Mononuclear cell (primary cell): ENCODE measurements at regions not wholly inside any gene's neighbourhood (a gene's known extent, or its start where the extent isn't known, plus 50 kb on each side); places are given as distances from the start of the nearest gene placed in this dataset.
"Not testable (repeated sequence)": the region's sequence is repeated elsewhere in the genome, so short reads cannot be mapped to it uniquely, and the experiment has no call there.

Experiments used
- H3K27me3 ChIP-seq: 2 replicates; pipeline ENCODE4 v1.6.0; 2011; ENCODE audit warnings: low read length, control low read depth; ENCODE audit not compliant: insufficient read depth
- H3K4me1 ChIP-seq: 2 replicates; pipeline ENCODE4 v1.5.1; 2011; ENCODE audit warnings: mild to moderate bottlenecking, low read length, control low read depth; ENCODE audit not compliant: insufficient read depth
- H3K4me3 ChIP-seq: 2 replicates; pipeline ENCODE4 v1.5.1; 2011; ENCODE audit warnings: mild to moderate bottlenecking, low read length, moderate library complexity
- H3K9me3 ChIP-seq: 2 replicates; pipeline ENCODE4 v1.5.1; 2011; ENCODE audit warnings: low read depth, mild to moderate bottlenecking, control low read depth, low read length

DNA sequence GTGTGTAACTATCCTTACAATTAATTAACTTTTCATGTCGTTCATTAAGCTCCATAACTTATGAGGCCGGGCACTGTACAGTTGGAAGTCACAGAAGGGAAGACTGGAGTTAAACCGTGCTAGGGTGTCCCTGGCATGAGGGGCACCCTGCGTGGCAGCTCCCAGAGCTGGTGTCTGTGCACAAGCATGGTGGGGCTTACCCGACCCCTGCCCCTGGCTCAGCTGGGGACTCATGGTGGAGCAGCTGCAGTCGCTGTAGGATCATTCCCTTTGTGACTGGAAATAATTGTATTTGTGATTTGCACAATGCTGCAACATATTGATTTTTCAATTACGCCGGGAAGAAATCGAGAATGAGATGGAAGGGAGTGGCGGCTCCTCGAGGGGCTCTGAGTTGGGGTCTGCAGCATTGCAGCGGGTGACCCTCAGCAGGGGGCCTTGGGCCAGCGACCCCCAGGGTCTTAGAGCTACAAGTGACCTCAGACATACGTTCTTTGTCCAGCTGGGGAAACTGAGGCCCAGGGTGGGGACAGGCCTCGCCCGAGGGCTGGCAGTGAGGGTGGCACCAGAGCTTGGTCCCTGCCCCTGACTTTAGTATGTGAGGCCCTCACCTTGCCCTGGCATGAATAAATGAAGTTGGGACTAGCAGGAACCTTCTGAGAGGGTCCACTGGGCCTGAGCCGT is 125.4 kb downstream of the KIF26A start:
- Histone ChIP-seq H3K4me1 (no peaks in the 10 kb centered on the region), H3K9me3 (no peaks in the 10 kb centered on the region), H3K27me3 (no peaks in the 10 kb centered on the region), H3K4me3 (no peak overlapping the region)

- Histone ChIP-seq H3K27me3 (no peaks in the 10 kb centered on the region), H3K4me1 (no peaks in the 10 kb centered on the region), H3K9me3 (no peaks in the 10 kb centered on the region), H3K4me3 (no peak overlapping the region)
Observed at GRCh38 chr14:104264495-104265265, 126.3 kb downstream of the KIF26A start.

DNA sequence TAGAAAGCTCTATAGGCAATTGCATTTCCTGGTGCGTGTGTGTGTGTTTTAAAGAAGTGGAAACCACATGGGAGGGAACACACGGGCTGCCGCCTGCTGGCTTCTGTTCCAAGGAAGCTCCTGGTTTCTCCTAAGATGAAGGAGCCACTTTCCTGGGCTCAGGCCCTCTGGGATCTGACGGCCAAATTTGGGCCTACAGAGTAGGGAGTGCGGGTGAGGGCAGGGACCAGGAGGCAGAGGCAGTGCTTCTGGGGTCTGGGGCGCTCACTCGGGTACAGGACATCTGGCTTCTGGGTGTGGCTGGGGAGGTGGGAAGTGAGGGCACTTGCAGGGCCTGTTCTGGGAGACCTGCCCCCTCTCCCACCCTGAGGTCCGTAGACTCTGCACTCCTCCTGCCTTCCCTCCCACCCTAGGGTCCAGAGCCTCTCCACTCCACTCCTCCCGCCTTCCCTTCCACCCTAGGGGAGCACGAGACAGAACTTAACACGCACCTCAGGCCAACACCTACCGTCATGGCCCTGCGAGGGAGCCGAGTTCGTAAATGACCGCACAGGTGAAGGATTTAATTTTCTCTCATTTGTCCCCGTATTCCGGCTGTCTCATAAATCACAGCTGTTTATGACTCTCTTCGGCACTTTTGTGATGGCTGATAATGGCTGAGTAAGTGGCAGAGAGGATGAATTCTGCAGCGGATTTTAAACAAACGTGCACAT is 127.7 kb downstream of the KIF26A start:
- Histone ChIP-seq H3K4me1 (no peaks in the 10 kb centered on the region), H3K27me3 (no peaks in the 10 kb centered on the region), H3K9me3 (no peaks in the 10 kb centered on the region), H3K4me3 (no peak overlapping the region)

DNA sequence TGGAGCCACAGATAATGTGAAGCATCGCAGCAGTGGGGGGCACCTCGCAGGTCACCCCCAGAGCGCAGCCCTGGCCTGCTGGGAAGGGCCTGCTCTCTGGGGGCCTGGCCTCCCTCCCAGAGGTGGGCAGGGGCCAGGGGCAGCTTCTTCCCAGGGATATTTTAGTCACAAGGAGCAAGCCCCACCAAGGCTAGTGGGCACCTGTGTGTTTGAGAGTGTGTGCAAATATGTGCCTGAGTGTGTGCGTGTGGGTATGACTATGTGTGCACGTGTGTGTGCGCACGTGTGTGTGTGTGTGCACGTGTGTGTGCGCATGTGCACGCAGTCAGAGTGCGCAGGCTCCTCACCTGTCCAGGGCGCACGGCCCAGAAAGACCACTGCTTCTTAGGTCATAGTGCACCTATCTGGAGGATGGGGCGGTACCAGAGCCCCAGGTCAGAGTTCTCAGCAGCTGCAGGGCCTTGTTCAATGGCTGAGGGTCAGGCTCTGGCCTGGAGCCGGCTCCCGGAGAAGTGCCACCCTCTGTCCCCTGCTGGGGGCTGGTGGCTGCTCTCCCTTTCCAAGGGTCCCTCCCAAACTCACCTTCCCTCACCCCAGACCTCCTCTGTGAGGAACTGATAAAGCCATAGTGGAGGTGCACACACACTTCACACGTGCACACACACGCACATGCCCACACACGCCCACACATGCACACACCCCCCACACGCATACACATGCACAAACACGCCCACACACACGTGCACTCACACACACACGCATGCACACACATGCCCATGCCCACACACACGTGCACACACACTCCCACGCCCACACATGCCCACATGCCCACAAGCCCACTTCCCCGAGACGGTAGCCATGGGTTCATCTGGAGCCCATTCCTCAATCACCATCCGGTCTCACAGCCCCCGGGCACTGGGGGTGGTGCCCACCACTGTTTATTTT is 128.5 kb downstream of the KIF26A start:
- no peak overlapping the region for H3K4me3 ChIP-seq
- no peaks in the 10 kb centered on the region for H3K27me3 ChIP-seq
- H3K4me1 ChIP-seq = no peaks in the 10 kb centered on the region
- H3K9me3 ChIP-seq = no peaks in the 10 kb centered on the region

GRCh38 chr14:104267895-104268294 is 129.5 kb downstream of the KIF26A start:
- no peak overlapping the region for H3K4me3 ChIP-seq

DNA sequence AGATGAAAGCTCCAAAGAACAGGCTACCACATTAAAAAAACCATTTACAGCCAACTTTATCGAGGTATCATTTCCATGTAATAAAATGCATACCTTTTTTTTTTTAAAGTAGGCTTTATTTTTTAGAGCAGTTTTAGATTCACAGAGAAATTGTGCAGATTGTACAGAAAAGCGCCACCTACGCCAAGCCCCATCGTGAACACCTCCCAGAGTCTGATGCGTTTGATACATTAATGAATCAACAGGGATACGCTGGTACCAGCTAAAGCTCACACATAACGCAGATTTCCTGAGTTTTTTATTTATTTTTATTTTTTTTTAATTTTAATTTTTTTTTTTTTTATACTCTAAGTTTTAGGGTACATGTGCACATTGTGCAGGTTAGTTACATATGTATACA is 129.9 kb downstream of the KIF26A start:
- no peaks in the 10 kb centered on the region for H3K27me3 ChIP-seq
- no peaks in the 10 kb centered on the region for H3K4me1 ChIP-seq
- no peak overlapping the region for H3K4me3 ChIP-seq
- H3K9me3 ChIP-seq = no peaks in the 10 kb centered on the region

More at GRCh38 chr14:104267895-104268294, 129.5 kb downstream of the KIF26A start:
- no peaks in the 10 kb centered on the region for H3K27me3 ChIP-seq
- no peaks in the 10 kb centered on the region for H3K9me3 ChIP-seq
- H3K4me1 ChIP-seq = no peaks in the 10 kb centered on the region

DNA sequence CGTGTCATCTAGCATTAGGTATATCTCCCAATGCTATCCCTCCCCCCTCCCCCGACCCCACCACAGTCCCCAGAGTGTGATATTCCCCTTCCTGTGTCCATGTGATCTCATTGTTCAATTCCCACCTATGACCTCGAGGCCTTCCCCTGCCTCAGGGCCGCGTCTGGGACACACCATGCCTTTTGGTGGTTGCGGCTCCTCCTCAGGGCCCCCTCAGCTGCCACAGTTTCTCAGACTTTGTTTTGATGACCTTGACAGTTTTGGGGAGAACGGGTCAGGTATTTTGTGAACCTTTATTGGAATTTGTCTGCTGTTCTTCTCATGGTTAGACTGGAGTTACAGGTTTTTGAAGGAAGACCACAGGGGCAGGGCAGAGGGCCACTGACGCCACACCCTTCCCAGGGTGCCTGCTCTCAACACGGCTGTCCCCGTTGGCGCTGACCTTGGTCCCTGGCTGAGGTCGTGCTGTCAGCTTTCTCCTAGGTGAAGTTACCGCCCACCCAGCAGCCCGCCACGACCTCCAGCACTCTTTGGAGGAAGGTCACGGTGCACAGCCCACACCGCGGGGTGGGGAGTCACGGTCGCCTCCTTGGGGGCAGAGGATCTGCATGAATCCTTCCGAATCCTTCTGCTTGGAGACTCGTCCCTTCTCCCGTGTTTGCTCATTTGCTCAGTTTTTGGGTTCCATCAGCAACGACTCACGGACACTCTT is 130.5 kb downstream of the KIF26A start:
- Histone ChIP-seq H3K27me3 (no peaks in the 10 kb centered on the region), H3K9me3 (no peaks in the 10 kb centered on the region), H3K4me1 (no peaks in the 10 kb centered on the region), H3K4me3 (no peak overlapping the region)

GRCh38 chr14:104269511-104270241 is 131.3 kb downstream of the KIF26A start:
- H3K27me3 ChIP-seq, H3K4me1 ChIP-seq, H3K4me3 ChIP-seq, H3K9me3 ChIP-seq: not testable (repeated sequence)

DNA sequence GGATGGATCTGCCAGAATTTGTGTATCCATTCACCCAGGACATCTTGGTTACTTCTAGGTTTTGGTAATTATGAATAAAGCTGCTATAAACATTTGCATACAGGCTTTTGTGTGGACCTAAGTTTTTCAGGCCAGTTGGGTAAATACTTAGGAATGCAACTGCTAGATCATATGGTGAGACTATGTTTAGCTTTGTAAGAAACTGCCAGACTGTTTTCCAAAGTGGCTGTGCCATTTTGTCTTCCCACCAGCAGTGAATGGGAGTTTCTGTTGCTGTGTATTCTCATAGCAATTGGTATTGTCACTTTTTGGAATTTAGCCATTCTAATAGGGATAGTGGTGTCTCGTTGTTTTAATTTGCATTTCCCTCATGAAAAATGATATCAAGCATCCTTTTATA is 133.0 kb downstream of the KIF26A start:
- H3K4me1 ChIP-seq = no peaks in the 10 kb centered on the region
- no peaks in the 10 kb centered on the region for H3K9me3 ChIP-seq
- no peaks in the 10 kb centered on the region for H3K27me3 ChIP-seq
- no peak overlapping the region for H3K4me3 ChIP-seq

DNA sequence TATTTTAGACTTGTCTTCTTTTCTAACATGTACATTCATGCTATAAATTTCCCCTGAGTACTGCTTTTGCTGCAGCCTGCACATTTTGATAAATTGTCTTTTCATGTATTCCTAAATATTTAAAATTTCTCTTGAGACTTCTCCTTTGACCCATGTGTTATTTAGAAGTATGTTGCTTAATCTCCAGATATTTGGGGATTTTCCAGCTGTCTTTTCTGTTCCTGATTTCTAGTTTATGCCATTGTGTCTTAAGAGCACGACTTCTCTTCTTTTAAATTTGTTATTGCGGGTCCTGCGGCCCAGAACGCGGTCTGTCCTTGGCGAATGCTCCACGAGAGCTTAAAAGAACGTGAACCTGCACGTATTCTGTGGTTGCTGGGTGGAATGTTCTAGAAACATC is 136.4 kb downstream of the KIF26A start:
- Histone ChIP-seq H3K27me3 (no peaks in the 10 kb centered on the region), H3K9me3 (no peaks in the 10 kb centered on the region), H3K4me1 (no peaks in the 10 kb centered on the region), H3K4me3 (no peak overlapping the region)

DNA sequence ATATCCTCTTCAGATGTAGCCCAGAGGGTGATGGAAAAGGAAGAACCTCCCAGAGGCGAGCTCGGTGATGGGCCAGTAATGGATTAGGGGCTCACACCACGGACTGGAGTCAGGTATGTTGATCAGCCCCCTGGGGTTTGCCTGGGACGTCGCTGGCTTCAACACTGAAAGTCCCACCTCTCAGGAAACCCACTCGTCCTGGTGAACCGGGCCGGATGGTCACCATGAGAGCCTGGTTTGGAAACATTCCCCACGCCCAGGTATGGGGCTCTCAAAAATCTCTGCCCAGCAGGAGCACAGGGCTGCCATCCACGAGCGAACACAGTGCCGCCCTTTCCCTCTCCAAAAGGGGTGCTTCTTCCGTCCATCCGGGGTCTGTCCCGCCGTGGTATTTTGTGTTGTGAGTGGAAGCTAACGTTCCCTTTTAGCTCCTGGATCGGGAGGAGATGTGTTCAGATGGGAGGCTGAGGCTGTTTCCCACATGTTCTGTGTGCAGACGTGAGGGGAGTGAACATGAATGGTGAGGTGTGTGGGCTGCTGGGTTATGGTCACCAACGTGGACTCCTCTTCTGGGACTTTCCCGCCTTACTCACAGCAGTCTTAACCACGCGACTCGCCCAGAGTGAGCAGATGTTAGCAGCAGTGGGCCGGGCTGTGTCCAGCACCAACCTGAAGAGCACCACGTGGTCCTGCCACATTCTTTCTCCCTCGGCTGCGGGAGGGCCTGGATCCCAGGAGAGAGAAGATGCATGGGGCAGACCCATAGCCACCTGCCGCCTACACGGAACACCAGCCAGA is 139.2 kb downstream of the KIF26A start:
- Histone ChIP-seq H3K9me3 (no peaks in the 10 kb centered on the region), H3K4me1 (no peaks in the 10 kb centered on the region), H3K4me3 (no peak overlapping the region), H3K27me3 (no peaks in the 10 kb centered on the region)

- no peaks in the 10 kb centered on the region for H3K27me3 ChIP-seq
- H3K4me1 ChIP-seq = no peaks in the 10 kb centered on the region
- no peak overlapping the region for H3K4me3 ChIP-seq
- no peaks in the 10 kb centered on the region for H3K9me3 ChIP-seq
Observed at GRCh38 chr14:104278214-104278534, 139.8 kb downstream of the KIF26A start.
